ENCODE measurements at regions not wholly inside any gene's neighbourhood (a gene's known extent, or its start where the extent isn't known, plus 50 kb on each side); places are given as distances from the start of the nearest gene placed in this dataset.

DNA sequence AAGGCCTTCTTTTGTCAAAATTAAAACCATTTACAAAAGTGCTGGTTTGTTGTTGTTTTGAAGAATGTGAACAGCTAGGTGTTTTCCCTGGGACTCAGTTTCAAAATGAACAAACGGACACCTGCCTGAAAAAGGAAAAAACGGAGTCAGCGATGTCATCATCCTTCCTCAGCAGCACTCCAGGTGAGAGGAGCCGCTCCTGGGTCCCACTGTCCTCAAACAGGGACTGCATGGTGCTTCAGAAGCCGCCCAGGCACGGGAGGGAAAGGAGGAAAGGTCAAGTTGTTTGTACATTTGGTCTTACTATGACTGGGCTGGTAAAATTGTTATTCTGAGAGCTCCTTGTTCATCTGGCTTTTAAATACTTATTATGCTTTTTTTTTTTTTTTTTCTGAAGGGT, 69.0 kb upstream of the ZSWIM6 start:
- H3K4me1 ChIP-seq: no peaks in the 10 kb centered on the region
- no peaks in the 10 kb centered on the region for H3K36me3 ChIP-seq
- no peak for TF ChIP-seq POLR2AphosphoS5 (IDR thresholded peaks at IDR 0.05)
- no peak for TF ChIP-seq POLR2A (IDR thresholded peaks at IDR 0.05)
- TF ChIP-seq EP300 (IDR thresholded peaks at IDR 0.05): no peak
- TF ChIP-seq, protein P1, sequence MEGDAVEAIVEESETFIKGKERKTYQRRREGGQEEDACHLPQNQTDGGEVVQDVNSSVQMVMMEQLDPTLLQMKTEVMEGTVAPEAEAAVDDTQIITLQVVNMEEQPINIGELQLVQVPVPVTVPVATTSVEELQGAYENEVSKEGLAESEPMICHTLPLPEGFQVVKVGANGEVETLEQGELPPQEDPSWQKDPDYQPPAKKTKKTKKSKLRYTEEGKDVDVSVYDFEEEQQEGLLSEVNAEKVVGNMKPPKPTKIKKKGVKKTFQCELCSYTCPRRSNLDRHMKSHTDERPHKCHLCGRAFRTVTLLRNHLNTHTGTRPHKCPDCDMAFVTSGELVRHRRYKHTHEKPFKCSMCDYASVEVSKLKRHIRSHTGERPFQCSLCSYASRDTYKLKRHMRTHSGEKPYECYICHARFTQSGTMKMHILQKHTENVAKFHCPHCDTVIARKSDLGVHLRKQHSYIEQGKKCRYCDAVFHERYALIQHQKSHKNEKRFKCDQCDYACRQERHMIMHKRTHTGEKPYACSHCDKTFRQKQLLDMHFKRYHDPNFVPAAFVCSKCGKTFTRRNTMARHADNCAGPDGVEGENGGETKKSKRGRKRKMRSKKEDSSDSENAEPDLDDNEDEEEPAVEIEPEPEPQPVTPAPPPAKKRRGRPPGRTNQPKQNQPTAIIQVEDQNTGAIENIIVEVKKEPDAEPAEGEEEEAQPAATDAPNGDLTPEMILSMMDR (IDR thresholded peaks at IDR 0.05): no peak
- no peak overlapping the region for H3K4me3 ChIP-seq
- DNase-seq (ENCODE audit: low spot score in 2 of 2): no peak
- no peaks in the 10 kb centered on the region for H3K27me3 ChIP-seq
- WGBS: 71% methylated on average over 6 of the region's 6 CpGs
- H3K9me3 ChIP-seq: no peaks in the 10 kb centered on the region
- no peak overlapping the region for H3K27ac ChIP-seq

DNA sequence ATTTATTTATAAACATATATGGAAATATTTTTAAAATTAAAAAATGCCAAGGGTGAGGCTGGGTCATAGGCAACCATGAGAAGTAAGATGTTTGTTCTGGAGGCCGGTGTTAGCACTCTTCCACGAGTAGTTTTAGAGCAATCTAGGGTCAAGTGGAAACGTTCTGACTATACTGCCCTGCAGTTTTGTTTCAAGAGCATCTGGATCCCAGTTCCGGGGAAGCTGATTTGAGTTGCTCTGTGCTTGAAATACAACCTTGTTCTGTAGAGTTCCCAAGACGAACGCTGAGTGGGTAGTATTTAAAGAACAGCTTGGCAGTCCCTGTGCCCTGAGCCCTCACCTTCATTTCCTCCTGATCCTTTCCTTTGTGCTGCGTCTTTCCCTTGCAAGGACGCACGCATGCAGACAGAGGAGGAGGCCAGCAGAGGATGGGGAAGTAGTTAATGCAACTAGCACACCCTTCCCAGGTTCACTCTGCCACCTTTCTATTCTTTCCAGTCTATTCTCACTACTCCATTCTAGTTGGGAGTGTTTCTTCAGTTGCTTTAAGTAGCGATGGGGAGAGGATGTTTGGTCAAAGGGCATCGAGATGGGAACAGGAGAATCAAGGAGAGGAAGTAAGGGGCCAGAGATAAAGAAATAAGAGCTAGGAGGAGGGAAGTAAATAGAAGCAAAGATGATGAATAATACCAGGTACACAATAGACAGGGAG, 68.3 kb upstream of the ZSWIM6 start:
- whole genome bisulfite sequencing: 60% methylated on average over 11 of the region's 11 CpGs
- DNase-seq (ENCODE audit: low spot score in 2 of 2): no peak
- TF ChIP-seq POLR2AphosphoS5 (IDR thresholded peaks at IDR 0.05): no peak
- no peak for TF ChIP-seq EP300 (IDR thresholded peaks at IDR 0.05)
- no peak for TF ChIP-seq POLR2A (IDR thresholded peaks at IDR 0.05)
- TF ChIP-seq, protein P1 (IDR thresholded peaks at IDR 0.05): no peak
- no peaks in the 10 kb centered on the region for H3K36me3 ChIP-seq
- no peak overlapping the region for H3K27ac ChIP-seq
- H3K27me3 ChIP-seq: no peaks in the 10 kb centered on the region
- H3K9me3 ChIP-seq: no peaks in the 10 kb centered on the region
- no peak overlapping the region for H3K4me3 ChIP-seq
- no peaks in the 10 kb centered on the region for H3K4me1 ChIP-seq

DNA sequence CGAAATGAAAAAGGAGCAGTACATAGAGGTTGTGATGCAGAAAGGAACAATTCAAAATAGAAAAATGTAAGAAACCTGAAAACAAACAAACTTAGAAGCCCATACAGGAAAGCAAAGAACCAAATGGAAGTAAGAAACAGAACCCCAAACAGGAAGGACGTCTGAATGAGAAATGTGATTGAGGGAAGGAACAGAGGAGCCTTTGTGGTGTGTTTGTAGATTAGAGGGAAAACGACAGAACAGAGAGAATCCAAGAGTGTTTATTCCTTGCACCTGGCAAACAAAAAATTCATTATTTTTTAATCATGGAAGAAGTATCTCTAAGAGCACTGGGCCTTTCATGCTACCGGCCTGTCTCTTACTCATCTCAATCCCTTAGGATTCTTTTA, 67.8 kb upstream of the ZSWIM6 start:
- H3K36me3 ChIP-seq: no peaks in the 10 kb centered on the region
- H3K27me3 ChIP-seq: no peaks in the 10 kb centered on the region
- DNase-seq (ENCODE audit: low spot score in 2 of 2): no peak
- no peaks in the 10 kb centered on the region for H3K4me1 ChIP-seq
- no peaks in the 10 kb centered on the region for H3K9me3 ChIP-seq
- WGBS: 62% methylated on average over 4 of the region's 4 CpGs
- H3K4me3 ChIP-seq: no peak overlapping the region
- H3K27ac ChIP-seq: no peak overlapping the region
- TF ChIP-seq, protein P1 (IDR thresholded peaks at IDR 0.05): no peak
- no peak for TF ChIP-seq EP300 (IDR thresholded peaks at IDR 0.05)
- no peak for TF ChIP-seq POLR2A (IDR thresholded peaks at IDR 0.05)
- TF ChIP-seq POLR2AphosphoS5 (IDR thresholded peaks at IDR 0.05): no peak

DNA sequence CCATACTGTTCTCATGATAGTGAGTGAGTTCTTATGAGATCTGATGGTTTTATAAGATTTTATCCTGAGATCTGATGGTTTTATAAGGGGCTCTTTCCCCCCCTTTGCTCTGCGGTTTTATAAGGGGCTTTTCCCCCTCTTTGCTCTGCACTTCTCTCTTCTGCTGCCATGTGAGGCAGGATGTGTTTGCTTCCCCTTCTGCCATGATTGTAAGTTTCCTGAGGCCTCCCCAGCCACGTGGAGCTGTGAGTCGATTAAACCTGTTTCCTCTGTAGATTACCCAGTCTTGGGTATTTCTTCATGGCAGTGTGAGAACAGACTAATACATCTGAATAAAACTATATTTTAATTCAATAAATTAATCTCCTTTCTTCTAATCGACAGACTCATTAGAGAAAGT, 64.9 kb upstream of the ZSWIM6 start:
- Histone ChIP-seq H3K36me3 (no peaks in the 10 kb centered on the region), H3K27ac (no peak overlapping the region), H3K27me3 (no peaks in the 10 kb centered on the region), H3K9me3 (no peaks in the 10 kb centered on the region), H3K4me1 (no peaks in the 10 kb centered on the region), H3K4me3 (no peak overlapping the region)
- WGBS: 77% methylated on average over 4 of the region's 4 CpGs
- TF ChIP-seq EP300 (IDR thresholded peaks at IDR 0.05) (no peak), POLR2A (IDR thresholded peaks at IDR 0.05) (no peak), POLR2AphosphoS5 (IDR thresholded peaks at IDR 0.05) (no peak)
- TF ChIP-seq, protein P1 (IDR thresholded peaks at IDR 0.05): no peak
- no peak for DNase-seq (ENCODE audit: low spot score in 2 of 2)

DNA sequence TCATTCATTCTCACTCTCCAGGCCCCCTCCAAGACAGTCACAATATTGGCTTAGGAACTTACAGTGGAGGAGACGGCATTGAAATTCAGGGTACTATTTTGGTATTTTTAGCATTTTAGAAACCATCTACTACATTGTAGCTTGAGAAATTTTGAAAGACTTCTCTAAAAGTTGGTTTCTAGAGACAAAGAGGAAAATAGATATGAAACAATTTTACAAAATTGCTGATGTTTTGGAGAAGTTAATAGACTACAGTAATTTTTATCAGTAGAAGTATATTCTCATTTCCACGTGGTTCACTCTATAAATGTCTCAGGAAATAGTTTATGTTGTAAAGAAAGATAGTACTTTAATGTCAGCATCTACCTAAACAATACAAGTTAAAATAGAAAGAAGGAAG, 63.2 kb upstream of the ZSWIM6 start:
- Histone ChIP-seq H3K4me1 (no peaks in the 10 kb centered on the region), H3K27ac (no peak overlapping the region), H3K36me3 (no peaks in the 10 kb centered on the region), H3K4me3 (no peak overlapping the region), H3K27me3 (no peaks in the 10 kb centered on the region), H3K9me3 (no peaks in the 10 kb centered on the region)
- WGBS: 56% methylated on average over 2 of the region's 2 CpGs
- DNase-seq (ENCODE audit: low spot score in 2 of 2): no peak
- TF ChIP-seq, protein P1 (IDR thresholded peaks at IDR 0.05): no peak
- no peak for TF ChIP-seq POLR2A (IDR thresholded peaks at IDR 0.05)
